Endothelial cell (in vitro differentiated cells): ENCODE measurements at regions not wholly inside any gene's neighbourhood (a gene's known extent, or its start where the extent isn't known, plus 50 kb on each side); places are given as distances from the start of the nearest gene placed in this dataset.

Experiments used
- DNase-seq: peaks from one replicate; pipeline ENCODE4 v3.0.0; 2021; ENCODE audit warnings: low spot score
- H3K27ac Mint-ChIP-seq: one replicate; pipeline ENCODE4 v1.8.0; 2021; ENCODE audit warnings: mixed read lengths, inconsistent platforms; ENCODE audit not compliant: unreplicated experiment
- H3K27me3 Mint-ChIP-seq: one replicate; pipeline ENCODE4 v1.8.0; 2021; ENCODE audit warnings: mild to moderate bottlenecking, moderate library complexity, mixed read lengths, inconsistent platforms; ENCODE audit not compliant: unreplicated experiment
- H3K36me3 Mint-ChIP-seq: one replicate; pipeline ENCODE4 v1.8.0; 2021; ENCODE audit warnings: mild to moderate bottlenecking, low read depth, mixed read lengths, inconsistent platforms; ENCODE audit not compliant: unreplicated experiment
- H3K4me1 Mint-ChIP-seq: one replicate; pipeline ENCODE4 v1.8.0; 2021; ENCODE audit warnings: mild to moderate bottlenecking, mixed read lengths, inconsistent platforms; ENCODE audit not compliant: unreplicated experiment
- H3K4me3 Mint-ChIP-seq: one replicate; pipeline ENCODE4 v1.8.0; 2021; ENCODE audit warnings: mild to moderate bottlenecking, mixed read lengths, inconsistent platforms; ENCODE audit not compliant: unreplicated experiment
- H3K9me3 Mint-ChIP-seq: one replicate; pipeline ENCODE4 v1.8.0; 2021; ENCODE audit warnings: mixed read lengths, inconsistent platforms; ENCODE audit not compliant: unreplicated experiment
- TF ChIP-seq, protein P1 (sequence below): fragments of 200-600 bp; sonication (generic); IDR thresholded peaks from one replicate; pipeline ENCODE4 v1.5.0; 2021; ENCODE audit warnings: antibody characterized with exemption; ENCODE audit not compliant: unreplicated experiment

DNA sequence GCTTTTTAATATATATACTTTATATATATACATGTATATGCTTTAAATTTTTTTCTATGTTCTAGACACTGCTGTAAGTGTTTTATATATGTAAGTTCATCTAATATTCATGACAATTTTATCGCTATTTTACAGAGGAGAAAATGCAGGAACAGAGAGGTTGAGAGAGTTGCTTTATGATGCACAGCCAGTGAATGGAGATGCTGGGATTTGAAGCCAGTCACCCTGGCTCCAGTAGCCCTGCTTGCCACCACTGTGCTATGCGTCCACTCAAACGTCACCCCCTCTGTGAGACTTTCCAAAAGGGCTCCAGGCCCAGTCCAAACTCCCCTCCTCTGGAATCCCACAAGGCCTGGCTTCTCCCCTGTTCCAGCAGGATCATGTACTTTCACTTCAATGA lies 91.0 kb upstream of the GRIK3 start:
- no peaks in the 10 kb centered on the region for H3K36me3 Mint-ChIP-seq
- H3K27me3 Mint-ChIP-seq: peaks cover 6% of the 10 kb centered on the region
- TF ChIP-seq, protein P1, sequence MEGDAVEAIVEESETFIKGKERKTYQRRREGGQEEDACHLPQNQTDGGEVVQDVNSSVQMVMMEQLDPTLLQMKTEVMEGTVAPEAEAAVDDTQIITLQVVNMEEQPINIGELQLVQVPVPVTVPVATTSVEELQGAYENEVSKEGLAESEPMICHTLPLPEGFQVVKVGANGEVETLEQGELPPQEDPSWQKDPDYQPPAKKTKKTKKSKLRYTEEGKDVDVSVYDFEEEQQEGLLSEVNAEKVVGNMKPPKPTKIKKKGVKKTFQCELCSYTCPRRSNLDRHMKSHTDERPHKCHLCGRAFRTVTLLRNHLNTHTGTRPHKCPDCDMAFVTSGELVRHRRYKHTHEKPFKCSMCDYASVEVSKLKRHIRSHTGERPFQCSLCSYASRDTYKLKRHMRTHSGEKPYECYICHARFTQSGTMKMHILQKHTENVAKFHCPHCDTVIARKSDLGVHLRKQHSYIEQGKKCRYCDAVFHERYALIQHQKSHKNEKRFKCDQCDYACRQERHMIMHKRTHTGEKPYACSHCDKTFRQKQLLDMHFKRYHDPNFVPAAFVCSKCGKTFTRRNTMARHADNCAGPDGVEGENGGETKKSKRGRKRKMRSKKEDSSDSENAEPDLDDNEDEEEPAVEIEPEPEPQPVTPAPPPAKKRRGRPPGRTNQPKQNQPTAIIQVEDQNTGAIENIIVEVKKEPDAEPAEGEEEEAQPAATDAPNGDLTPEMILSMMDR: no peak
- H3K27ac Mint-ChIP-seq: no peak overlapping the region
- DNase-seq: no peak
- no peak overlapping the region for H3K4me3 Mint-ChIP-seq
- no peaks in the 10 kb centered on the region for H3K4me1 Mint-ChIP-seq
- no peaks in the 10 kb centered on the region for H3K9me3 Mint-ChIP-seq

DNA sequence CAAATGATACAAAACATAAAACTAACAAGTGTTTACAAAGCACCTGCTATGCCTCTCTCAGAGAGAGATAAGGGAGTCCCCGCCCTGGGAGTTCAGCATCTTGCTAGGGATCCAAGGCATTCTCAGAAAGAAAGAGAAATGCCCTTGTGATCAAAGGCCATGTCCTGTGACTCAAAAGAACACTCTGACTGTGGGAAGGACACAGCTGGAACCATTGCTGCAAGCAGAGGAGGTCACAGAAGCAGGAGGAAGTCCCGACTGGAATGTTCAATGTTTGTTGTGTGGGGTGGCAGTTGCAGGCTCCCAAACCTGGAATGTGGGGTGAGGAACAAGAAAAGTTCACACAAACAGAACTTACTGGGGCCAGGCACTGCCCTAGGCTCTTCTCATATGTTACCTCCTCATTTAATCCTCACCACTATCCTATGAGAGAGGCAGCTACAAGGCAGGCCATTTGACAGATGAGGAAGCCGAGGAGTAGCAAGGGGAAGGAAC lies 93.0 kb upstream of the GRIK3 start:
- Mint-ChIP-seq H3K9me3 (no peaks in the 10 kb centered on the region), H3K27me3 (peaks cover 9% of the 10 kb centered on the region), H3K4me1 (peaks cover 5% of the 10 kb centered on the region), H3K4me3 (no peak overlapping the region), H3K27ac (no peak overlapping the region), H3K36me3 (no peaks in the 10 kb centered on the region)
- no peak for DNase-seq
- TF ChIP-seq, protein P1: no peak

DNA sequence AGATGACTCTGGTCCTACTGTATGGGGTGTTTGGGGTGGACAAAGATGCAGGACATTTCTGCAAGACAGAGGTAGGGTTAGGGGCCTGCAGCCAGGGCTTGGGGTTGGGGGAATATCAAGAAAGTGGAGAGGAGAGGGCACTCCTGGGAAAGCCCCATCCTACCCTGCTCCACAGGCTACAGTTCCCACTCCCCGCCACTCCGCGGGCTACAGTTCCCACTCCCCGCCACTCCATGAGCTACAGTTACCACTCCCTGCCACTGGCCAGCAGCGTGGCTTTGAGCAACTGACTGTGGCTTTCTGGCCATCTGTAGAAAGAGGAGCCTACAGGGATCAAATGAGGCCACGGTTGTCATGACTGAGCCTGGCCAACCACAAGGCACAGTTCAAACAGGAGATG lies 93.8 kb upstream of the GRIK3 start:
- H3K4me3 Mint-ChIP-seq: no peak overlapping the region
- TF ChIP-seq, protein P1: no peak
- DNase-seq: no peak
- H3K36me3 Mint-ChIP-seq: no peaks in the 10 kb centered on the region
- no peak overlapping the region for H3K27ac Mint-ChIP-seq
- H3K9me3 Mint-ChIP-seq: no peaks in the 10 kb centered on the region
- H3K4me1 Mint-ChIP-seq: peaks cover 5% of the 10 kb centered on the region
- peaks cover 10% of the 10 kb centered on the region for H3K27me3 Mint-ChIP-seq

DNA sequence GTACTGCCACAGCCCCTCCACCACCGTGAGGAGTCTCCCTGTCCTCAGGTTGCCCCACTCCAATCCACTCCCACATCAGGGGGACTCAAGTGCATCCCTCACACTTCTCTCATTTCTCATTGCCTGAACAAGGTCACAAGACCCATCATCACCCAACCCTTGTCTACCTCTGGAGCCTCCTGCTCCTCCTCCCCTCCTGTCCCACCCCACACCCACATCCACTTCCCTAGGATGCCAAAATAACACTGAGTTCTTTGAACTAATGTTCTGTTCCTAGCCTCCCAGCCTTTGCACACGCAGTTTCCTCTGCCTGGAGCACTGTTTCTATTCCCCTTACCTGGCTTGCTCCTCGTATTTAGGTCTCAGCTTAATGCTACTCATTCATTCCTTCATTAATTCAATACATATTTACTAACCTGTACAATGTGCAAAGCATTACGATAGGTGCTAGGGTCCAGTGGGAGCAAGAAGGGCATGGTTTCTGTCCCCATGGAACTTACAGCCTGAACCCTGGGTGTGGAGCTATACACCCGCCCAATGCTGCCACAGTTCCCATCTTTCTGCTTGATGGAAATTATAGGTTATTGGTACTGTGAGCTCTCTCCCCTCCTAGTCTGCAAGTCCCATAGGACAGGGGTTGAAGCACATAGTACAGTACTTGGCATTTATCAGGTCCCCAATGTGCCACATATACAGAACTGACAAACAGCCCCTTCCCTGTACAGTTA lies 96.1 kb upstream of the GRIK3 start:
- peaks cover 11% of the 10 kb centered on the region for H3K27me3 Mint-ChIP-seq
- H3K4me3 Mint-ChIP-seq: no peak overlapping the region

DNA sequence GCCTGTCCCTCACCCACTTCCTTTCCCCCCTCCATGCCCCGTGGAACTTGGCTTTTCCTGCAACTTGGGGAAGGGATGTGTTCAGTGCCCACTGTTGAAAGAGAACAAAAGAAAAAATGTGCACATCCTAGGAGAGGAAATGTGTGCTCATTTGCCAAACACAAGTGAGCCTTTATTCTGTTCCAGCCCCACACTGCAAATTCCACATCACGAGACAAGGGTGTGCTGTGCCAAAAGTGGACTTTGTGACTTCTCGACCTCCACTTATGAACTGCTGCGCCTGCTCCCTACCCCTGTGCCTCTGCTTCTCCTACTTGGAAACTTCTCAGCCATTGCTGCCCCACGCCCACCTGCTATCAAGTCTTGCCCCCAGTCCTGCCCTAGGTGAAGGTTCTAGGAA lies 97.0 kb upstream of the GRIK3 start:
- peaks cover 11% of the 10 kb centered on the region for H3K27me3 Mint-ChIP-seq
- no peak overlapping the region for H3K27ac Mint-ChIP-seq

More for the DNA sequence above, 96.1 kb upstream of the GRIK3 start:
- H3K9me3 Mint-ChIP-seq: no peaks in the 10 kb centered on the region
- DNase-seq: no peak
- peaks cover 5% of the 10 kb centered on the region for H3K4me1 Mint-ChIP-seq
- TF ChIP-seq, protein P1: no peak
- H3K36me3 Mint-ChIP-seq: no peaks in the 10 kb centered on the region
- H3K27ac Mint-ChIP-seq: no peak overlapping the region

More for the DNA sequence above, 97.0 kb upstream of the GRIK3 start:
- Mint-ChIP-seq H3K4me3 (no peak overlapping the region), H3K9me3 (no peaks in the 10 kb centered on the region), H3K4me1 (peaks cover 5% of the 10 kb centered on the region), H3K36me3 (no peaks in the 10 kb centered on the region)
- TF ChIP-seq, protein P1: no peak
- DNase-seq: no peak
